ENCODE measurements at regions not wholly inside any gene's neighbourhood (a gene's known extent, or its start where the extent isn't known, plus 50 kb on each side); places are given as distances from the start of the nearest gene placed in this dataset.
"Not testable (repeated sequence)": the region's sequence is repeated elsewhere in the genome, so short reads cannot be mapped to it uniquely, and the experiment has no call there.

- Mint-ChIP-seq H3K9me3 (peaks cover 20% of the 10 kb centered on the region), H3K27ac (no peak overlapping the region), H3K27me3 (ENCODE audit: low read depth) (no peaks in the 10 kb centered on the region), H3K4me1 (ENCODE audit: low read depth) (no peaks in the 10 kb centered on the region), H3K36me3 (ENCODE audit: low read depth) (no peaks in the 10 kb centered on the region), H3K4me3 (no peak overlapping the region)
- no peak for DNase-seq (ENCODE audit: low spot score)
Measured at GRCh38 chr13:65601855-65602254, 1628.3 kb downstream of the PCDH9 start.

GRCh38 chr13:65600702-65601101 lies 1629.4 kb downstream of the PCDH9 start:
- DNase-seq (ENCODE audit: low spot score), result no peak
- Mint-ChIP-seq H3K4me1 (ENCODE audit: low read depth) (no peaks in the 10 kb centered on the region), H3K4me3 (no peak overlapping the region), H3K27ac (no peak overlapping the region), H3K36me3 (ENCODE audit: low read depth) (no peaks in the 10 kb centered on the region), H3K9me3 (peaks cover 20% of the 10 kb centered on the region), H3K27me3 (ENCODE audit: low read depth) (no peaks in the 10 kb centered on the region)

GRCh38 chr13:65597839-65598818 lies 1632.0 kb downstream of the PCDH9 start:
- Mint-ChIP-seq H3K4me3 (no peak overlapping the region), H3K9me3 (peaks cover 12% of the 10 kb centered on the region), H3K27me3 (ENCODE audit: low read depth) (no peaks in the 10 kb centered on the region), H3K4me1 (ENCODE audit: low read depth) (no peaks in the 10 kb centered on the region), H3K36me3 (ENCODE audit: low read depth) (no peaks in the 10 kb centered on the region), H3K27ac (no peak overlapping the region)
- no peak for DNase-seq (ENCODE audit: low spot score)

- Mint-ChIP-seq H3K9me3 (peaks cover 8% of the 10 kb centered on the region), H3K36me3 (ENCODE audit: low read depth) (no peaks in the 10 kb centered on the region), H3K27me3 (ENCODE audit: low read depth) (no peaks in the 10 kb centered on the region), H3K4me3 (no peak overlapping the region), H3K4me1 (ENCODE audit: low read depth) (no peaks in the 10 kb centered on the region), H3K27ac (no peak overlapping the region)
- no peak for DNase-seq (ENCODE audit: low spot score)
Measured at GRCh38 chr13:65595916-65596315, 1634.2 kb downstream of the PCDH9 start.

GRCh38 chr13:65594298-65594781 lies 1635.8 kb downstream of the PCDH9 start:
- no peaks in the 10 kb centered on the region for H3K36me3 Mint-ChIP-seq (ENCODE audit: low read depth)
- no peak overlapping the region for H3K4me3 Mint-ChIP-seq
- DNase-seq (ENCODE audit: low spot score), result no peak
- H3K9me3 Mint-ChIP-seq, result peaks cover 4% of the 10 kb centered on the region
- H3K27me3 Mint-ChIP-seq (ENCODE audit: low read depth), result no peaks in the 10 kb centered on the region
- H3K4me1 Mint-ChIP-seq (ENCODE audit: low read depth), result no peaks in the 10 kb centered on the region
- no peak overlapping the region for H3K27ac Mint-ChIP-seq

- Mint-ChIP-seq H3K4me3 (no peak overlapping the region), H3K36me3 (ENCODE audit: low read depth) (no peaks in the 10 kb centered on the region), H3K9me3 (peaks cover 12% of the 10 kb centered on the region), H3K4me1 (ENCODE audit: low read depth) (no peaks in the 10 kb centered on the region), H3K27me3 (ENCODE audit: low read depth) (no peaks in the 10 kb centered on the region), H3K27ac (no peak overlapping the region)
- DNase-seq (ENCODE audit: low spot score), result no peak
Measured at GRCh38 chr13:65593298-65593874, 1636.8 kb downstream of the PCDH9 start.

GRCh38 chr13:65592731-65593130 lies 1637.4 kb downstream of the PCDH9 start:
- H3K4me3 Mint-ChIP-seq, result no peak overlapping the region
- DNase-seq (ENCODE audit: low spot score), result no peak
- no peak overlapping the region for H3K27ac Mint-ChIP-seq
- no peaks in the 10 kb centered on the region for H3K4me1 Mint-ChIP-seq (ENCODE audit: low read depth)
- peaks cover 17% of the 10 kb centered on the region for H3K9me3 Mint-ChIP-seq
- no peaks in the 10 kb centered on the region for H3K36me3 Mint-ChIP-seq (ENCODE audit: low read depth)
- H3K27me3 Mint-ChIP-seq (ENCODE audit: low read depth), result no peaks in the 10 kb centered on the region

GRCh38 chr13:65585346-65585745 lies 1644.8 kb downstream of the PCDH9 start:
- no peak for DNase-seq (ENCODE audit: low spot score)
- H3K9me3 Mint-ChIP-seq, result peaks cover 50% of the 10 kb centered on the region
- no peaks in the 10 kb centered on the region for H3K36me3 Mint-ChIP-seq (ENCODE audit: low read depth)
- no peaks in the 10 kb centered on the region for H3K4me1 Mint-ChIP-seq (ENCODE audit: low read depth)
- no peak overlapping the region for H3K4me3 Mint-ChIP-seq
- no peaks in the 10 kb centered on the region for H3K27me3 Mint-ChIP-seq (ENCODE audit: low read depth)
- no peak overlapping the region for H3K27ac Mint-ChIP-seq

- peaks cover 50% of the 10 kb centered on the region for H3K9me3 Mint-ChIP-seq
- H3K4me1 Mint-ChIP-seq (ENCODE audit: low read depth), result no peaks in the 10 kb centered on the region
- no peak for DNase-seq (ENCODE audit: low spot score)
- H3K4me3 Mint-ChIP-seq, result no peak overlapping the region
- H3K27ac Mint-ChIP-seq, result no peak overlapping the region
- H3K36me3 Mint-ChIP-seq (ENCODE audit: low read depth), result no peaks in the 10 kb centered on the region
- H3K27me3 Mint-ChIP-seq (ENCODE audit: low read depth), result no peaks in the 10 kb centered on the region
Measured at GRCh38 chr13:65584126-65584525, 1646.0 kb downstream of the PCDH9 start.

GRCh38 chr13:65582160-65582559 lies 1648.0 kb downstream of the PCDH9 start:
- Mint-ChIP-seq H3K36me3 (ENCODE audit: low read depth) (no peaks in the 10 kb centered on the region), H3K27me3 (ENCODE audit: low read depth) (no peaks in the 10 kb centered on the region), H3K4me1 (ENCODE audit: low read depth) (no peaks in the 10 kb centered on the region), H3K4me3 (no peak overlapping the region), H3K27ac (no peak overlapping the region), H3K9me3 (peaks cover 33% of the 10 kb centered on the region)
- DNase-seq (ENCODE audit: low spot score), result no peak

- H3K36me3 Mint-ChIP-seq (ENCODE audit: low read depth); H3K4me1 Mint-ChIP-seq (ENCODE audit: low read depth); H3K27ac Mint-ChIP-seq; H3K4me3 Mint-ChIP-seq; H3K27me3 Mint-ChIP-seq (ENCODE audit: low read depth); DNase-seq (ENCODE audit: low spot score): not testable (repeated sequence)
- peaks cover 30% of the 10 kb centered on the region for H3K9me3 Mint-ChIP-seq
Measured at GRCh38 chr13:65564561-65564960, 1665.6 kb downstream of the PCDH9 start.

GRCh38 chr13:65562305-65562704 lies 1667.8 kb downstream of the PCDH9 start:
- Mint-ChIP-seq H3K9me3 (peaks cover 33% of the 10 kb centered on the region), H3K36me3 (ENCODE audit: low read depth) (no peaks in the 10 kb centered on the region), H3K4me1 (ENCODE audit: low read depth) (no peaks in the 10 kb centered on the region), H3K27me3 (ENCODE audit: low read depth) (no peaks in the 10 kb centered on the region), H3K4me3 (no peak overlapping the region), H3K27ac (no peak overlapping the region)
- DNase-seq (ENCODE audit: low spot score), result no peak

GRCh38 chr13:65560936-65561335 lies 1669.2 kb downstream of the PCDH9 start:
- Mint-ChIP-seq H3K4me1 (ENCODE audit: low read depth) (no peaks in the 10 kb centered on the region), H3K27me3 (ENCODE audit: low read depth) (no peaks in the 10 kb centered on the region), H3K9me3 (peaks cover 34% of the 10 kb centered on the region), H3K27ac (no peak overlapping the region), H3K36me3 (ENCODE audit: low read depth) (no peaks in the 10 kb centered on the region), H3K4me3 (no peak overlapping the region)
- no peak for DNase-seq (ENCODE audit: low spot score)

GRCh38 chr13:65555962-65556361 lies 1674.2 kb downstream of the PCDH9 start:
- no peaks in the 10 kb centered on the region for H3K27me3 Mint-ChIP-seq (ENCODE audit: low read depth)
- no peak overlapping the region for H3K4me3 Mint-ChIP-seq
- no peaks in the 10 kb centered on the region for H3K4me1 Mint-ChIP-seq (ENCODE audit: low read depth)
- peaks cover 43% of the 10 kb centered on the region for H3K9me3 Mint-ChIP-seq
- H3K27ac Mint-ChIP-seq, result no peak overlapping the region
- DNase-seq (ENCODE audit: low spot score), result no peak
- no peaks in the 10 kb centered on the region for H3K36me3 Mint-ChIP-seq (ENCODE audit: low read depth)
